H1 (cell line): ENCODE measurements at regions not wholly inside any gene's neighbourhood (a gene's known extent, or its start where the extent isn't known, plus 50 kb on each side); places are given as distances from the start of the nearest gene placed in this dataset.

Source experiments
- CTCF ChIA-PET: fragments of 300-600 bp; sonication (Branson Sonifier 250); formaldehyde crosslinking; loops from one replicate; lab custom pipeline; 2021; ENCODE audit not compliant: partially characterized antibody; lab: Charles Lee
- POLR2A ChIA-PET: fragments of 300-600 bp; sonication (Branson Sonifier 250); formaldehyde crosslinking; loops from one replicate; lab custom pipeline; 2021; ENCODE audit warnings: inconsistent platforms; ENCODE audit not compliant: partially characterized antibody; lab: Charles Lee
- DNase-seq, 2 experiments: peaks; one replicate each; pipeline versions ENCODE4 v3.0.0 to v3.0.0-alpha.2; 2010 to 2022; ENCODE audit warnings: low spot score in 2 of 2, low read depth in 1 of 2, mixed read lengths in 1 of 2
- FAIRE-seq: peaks from 2 replicates; lab custom pipeline; 2011; peaks lifted over from hg19 to GRCh38; lab: Jason Lieb, UNC
- H2AFZ ChIP-seq: 2 replicates; pipeline ENCODE4 v1.8.1; 2012; ENCODE audit warnings: low read length, inconsistent platforms
- H2AK5ac ChIP-seq: 2 replicates; pipeline ENCODE4 v1.6.1; 2013; ENCODE audit warnings: low read depth, low read length
- H2BK120ac ChIP-seq: replicated peaks from 2 replicates; pipeline ENCODE3; 2013; ENCODE audit warnings: low read depth, low read length, inconsistent platforms
- H2BK12ac ChIP-seq: 2 replicates; pipeline ENCODE4 v1.6.1; 2013; ENCODE audit warnings: low read depth, low read length
- H2BK15ac ChIP-seq: 2 replicates; pipeline ENCODE4 v1.6.1; 2013; ENCODE audit warnings: low read length
- H2BK20ac ChIP-seq: 2 replicates; pipeline ENCODE4 v1.6.1; 2013; ENCODE audit warnings: low read length
- H2BK5ac ChIP-seq: 2 replicates; pipeline ENCODE4 v1.6.1; 2013; ENCODE audit warnings: low read depth, low read length
- H3K14ac ChIP-seq: 2 replicates; pipeline ENCODE4 v1.6.1; 2013; ENCODE audit warnings: inconsistent platforms; ENCODE audit not compliant: insufficient read length
- H3K18ac ChIP-seq: 2 replicates; pipeline ENCODE4 v1.6.1; 2013; ENCODE audit warnings: low read length; ENCODE audit errors: extremely low read depth
- H3K23ac ChIP-seq: 2 replicates; pipeline ENCODE4 v1.6.1; 2013; ENCODE audit warnings: inconsistent platforms; ENCODE audit not compliant: insufficient read length
- H3K23me2 ChIP-seq: 2 replicates; pipeline ENCODE4 v1.6.1; 2013; ENCODE audit warnings: low read depth, low read length
- H3K27ac ChIP-seq: 2 replicates; pipeline ENCODE4 v1.6.1; 2011; ENCODE audit warnings: low read depth, low read length, inconsistent platforms
- H3K27me3 ChIP-seq, 4 experiments: replicated peaks in 1 of 4; 1 replicate in 1 of 4; 2 replicates in 3 of 4; pipeline versions ENCODE4 v1.6.1 to v1.8.1; 2011 to 2013; ENCODE audit warnings: low read length in 3 of 4, mild to moderate bottlenecking in 3 of 4, inconsistent platforms in 2 of 4, mixed read lengths in 2 of 4, moderate library complexity in 1 of 4; ENCODE audit not compliant: control insufficient read depth in 3 of 4, insufficient read depth in 3 of 4; ENCODE audit errors: extremely low read depth in 1 of 4
- H3K36me3 ChIP-seq, 4 experiments: 2 replicates each; pipeline versions ENCODE4 v1.6.1 to v1.8.1; 2011 to 2013; ENCODE audit warnings: mild to moderate bottlenecking in 4 of 4, low read length in 3 of 4, moderate library complexity in 2 of 4, control low read depth in 1 of 4, inconsistent platforms in 1 of 4; ENCODE audit not compliant: insufficient read depth in 4 of 4, control insufficient read depth in 2 of 4
- H3K4ac ChIP-seq: replicated peaks from 2 replicates; pipeline ENCODE3; 2013; ENCODE audit warnings: low read length, low read depth, mixed read lengths, inconsistent platforms; ENCODE audit not compliant: insufficient read length
- H3K4me1 ChIP-seq, 4 experiments: replicated peaks in 1 of 4; 1 replicate in 1 of 4; 2 replicates in 3 of 4; pipeline versions ENCODE4 v1.6.1 to v1.8.1; 2011 to 2013; ENCODE audit warnings: low read length in 3 of 4, inconsistent platforms in 2 of 4, mixed read lengths in 1 of 4; ENCODE audit not compliant: insufficient read depth in 4 of 4, control insufficient read depth in 3 of 4
- H3K4me2 ChIP-seq, 2 experiments: 2 replicates each; pipeline versions ENCODE4 v1.6.1 to v1.8.1; 2011 to 2013; ENCODE audit warnings: low read depth in 2 of 2, low read length in 2 of 2, control low read depth in 1 of 2, inconsistent platforms in 1 of 2, mild to moderate bottlenecking in 1 of 2; ENCODE audit not compliant: insufficient read depth in 1 of 2
- H3K4me3 ChIP-seq, 4 experiments: fragments of 200-600, 300-600 bp in 1 of 4; sonication (generic), shearing (Covaris generic), sonication (Bioruptor Twin) in 1 of 4; 2 replicates each; pipeline versions ENCODE4 v1.5.1 to v1.8.1; 2011 to 2016; ENCODE audit warnings: low read length in 4 of 4, low read depth in 3 of 4, control low read depth in 2 of 4, inconsistent platforms in 2 of 4, mild to moderate bottlenecking in 2 of 4, mixed read lengths in 1 of 4, moderate library complexity in 1 of 4; ENCODE audit not compliant: insufficient read depth in 2 of 4; ENCODE audit errors: extremely low read depth in 1 of 4
- H3K56ac ChIP-seq: replicated peaks from 2 replicates; pipeline ENCODE3; 2013; ENCODE audit warnings: low read depth, mild to moderate bottlenecking, mixed read lengths, low read length, inconsistent platforms; ENCODE audit not compliant: insufficient read length
- H3K79me1 ChIP-seq: 2 replicates; pipeline ENCODE4 v1.6.1; 2013; ENCODE audit warnings: low read depth, low read length, control low read depth
- H3K79me2 ChIP-seq, 2 experiments: 2 replicates each; pipeline versions ENCODE4 v1.6.1 to v1.8.1; 2012 to 2013; ENCODE audit warnings: low read length in 2 of 2, mild to moderate bottlenecking in 2 of 2, inconsistent platforms in 1 of 2; ENCODE audit not compliant: insufficient read depth in 2 of 2, control insufficient read depth in 1 of 2
- H3K9ac ChIP-seq, 4 experiments: replicated peaks in 1 of 4; 1 replicate in 1 of 4; 2 replicates in 3 of 4; pipeline versions ENCODE4 v1.6.1 to v1.8.1; 2011 to 2013; ENCODE audit warnings: low read depth in 3 of 4, low read length in 3 of 4, control low read depth in 2 of 4, mild to moderate bottlenecking in 2 of 4, moderate library complexity in 2 of 4, inconsistent platforms in 1 of 4; ENCODE audit errors: extremely low read depth in 1 of 4
- H3K9me3 ChIP-seq, 2 experiments: 2 replicates each; pipeline versions ENCODE4 v1.6.1 to v1.8.1; 2012 to 2013; ENCODE audit warnings: mild to moderate bottlenecking in 2 of 2, moderate library complexity in 2 of 2, control low read depth in 1 of 2, inconsistent platforms in 1 of 2, low read depth in 1 of 2, low read length in 1 of 2, mixed read lengths in 1 of 2; ENCODE audit not compliant: insufficient read depth in 2 of 2
- H4K20me1 ChIP-seq, 2 experiments: replicated peaks in 1 of 2; 2 replicates each; pipeline versions ENCODE3 to v1.8.1; 2011 to 2013; ENCODE audit warnings: inconsistent platforms in 2 of 2, low read length in 2 of 2, mild to moderate bottlenecking in 1 of 2; ENCODE audit not compliant: insufficient read depth in 2 of 2, control insufficient read depth in 1 of 2
- H4K5ac ChIP-seq: 2 replicates; pipeline ENCODE4 v1.6.1; 2013; ENCODE audit warnings: low read length, low read depth, mixed read lengths, inconsistent platforms; ENCODE audit not compliant: insufficient read length
- H4K8ac ChIP-seq: 2 replicates; pipeline ENCODE4 v1.8.0; 2013; ENCODE audit warnings: mild to moderate bottlenecking, moderate library complexity, low read length, inconsistent platforms; ENCODE audit not compliant: insufficient read depth; ENCODE audit errors: extremely low read depth
- H4K91ac ChIP-seq: replicated peaks from 2 replicates; pipeline ENCODE3; 2013; ENCODE audit warnings: low read length, mixed read lengths, inconsistent platforms; ENCODE audit not compliant: insufficient read length
- CBX5 ChIP-seq: fragments of 300-800, 300-1000 bp; sonication (generic); IDR thresholded peaks from 2 replicates; pipeline ENCODE4 v1.7.1; 2016; ENCODE audit warnings: antibody characterized with exemption, low read length, low read depth
- CBX8 ChIP-seq: fragments of 300-800, 300-1000 bp; sonication (generic); IDR thresholded peaks from 2 replicates; pipeline ENCODE4 v1.7.1; 2016; ENCODE audit warnings: low read depth, low read length, borderline replicate concordance
- CTCF ChIP-seq, 3 experiments: IDR thresholded peaks; 1 replicate in 2 of 3; 2 replicates in 1 of 3; pipeline versions ENCODE4 v1.5.1 to v1.6.1; 2011; ENCODE audit warnings: low read length in 3 of 3, mild to moderate bottlenecking in 3 of 3, inconsistent platforms in 2 of 3, low read depth in 1 of 3, moderate library complexity in 1 of 3; ENCODE audit not compliant: insufficient read depth in 1 of 3; ENCODE audit errors: control extremely low read depth in 1 of 3
- EGR1 ChIP-seq: IDR thresholded peaks from 2 replicates; pipeline ENCODE4 v1.6.1; 2011; ENCODE audit warnings: low read depth, low read length, borderline replicate concordance
- RAD21 ChIP-seq, 2 experiments: IDR thresholded peaks in 1 of 2; conservative IDR thresholded peaks in 1 of 2; 2 replicates each; pipeline ENCODE4 v1.6.1; 2011; ENCODE audit warnings: low read depth in 2 of 2, low read length in 2 of 2, improper control_type of control experiment in 1 of 2, inconsistent platforms in 1 of 2, mild to moderate bottlenecking in 1 of 2, moderate library complexity in 1 of 2
- RBBP5 ChIP-seq: IDR thresholded peaks from 2 replicates; pipeline ENCODE4 v1.7.1; 2012; ENCODE audit warnings: low read depth, mild to moderate bottlenecking, inconsistent platforms, low read length, moderate library complexity, borderline replicate concordance
- WGBS, 2 experiments: shearing (Covaris generic) in 1 of 2; methylation state at CpG; one replicate each; pipeline versions ENCODE4 v1.1.6 to v1.1.7; 2013 to 2015; ENCODE audit warnings: low lambda C conversion rate in 2 of 2, mixed read lengths in 2 of 2, inconsistent platforms in 1 of 2, low coverage in 1 of 2, missing lambda C conversion rate in 1 of 2; ENCODE audit not compliant: insufficient replicate concordance in 2 of 2, insufficient coverage in 1 of 2, insufficient read length in 1 of 2; ENCODE audit errors: extremely low coverage in 1 of 2, missing lambda C conversion rate in 1 of 2; 5-methylcytosine and 5-hydroxymethylcytosine counted together

- CTCF ChIA-PET, result no interaction called here
- no peak overlapping the region for H2AFZ ChIP-seq
- H4K20me1 ChIP-seq, result no peaks in the 10 kb centered on the region
- H3K23me2 ChIP-seq, result no peaks in the 10 kb centered on the region
- no peak for DNase-seq
- no peak overlapping the region for H4K5ac ChIP-seq
- H2BK12ac ChIP-seq, result no peak overlapping the region
- H2BK15ac ChIP-seq, result no peak overlapping the region
- H3K4me3 ChIP-seq, result no peak overlapping the region
- peak in 2 of 3 experiments; percentile 56 to 58; a peak in 3 of 4 replicates for TF ChIP-seq CTCF (IDR thresholded peaks at IDR 0.05; ENCODE audit: control extremely low read depth in 1 of 3, insufficient read depth in 1 of 3, low read depth in 1 of 3, low read length in 3 of 3)
- TF ChIP-seq RAD21 (IDR thresholded peaks at IDR 0.05 in 1 of 2, conservative IDR thresholded peaks at IDR 0.05 in 1 of 2; ENCODE audit: low read depth in 2 of 2, low read length in 2 of 2), result peak; percentile 68 to 73
- no peak for TF ChIP-seq CBX8
- no peak for TF ChIP-seq RBBP5
- TF ChIP-seq EGR1, result no peak
- no peak for TF ChIP-seq CBX5
- TF ChIP-seq, all 59 proteins: peak for 2
- Histone ChIP-seq H3K36me3 (peaks cover 0 to 14% (median 8%) of the 10 kb centered on the region in 4 experiments; a peak in 6 of 8 replicates), H4K8ac (no peak overlapping the region), H3K4ac (no peak overlapping the region), H3K79me1 (no peaks in the 10 kb centered on the region), H2BK20ac (no peak overlapping the region), H3K4me1 (no peaks in the 10 kb centered on the region), H3K23ac (no peak overlapping the region), H3K9me3 (no peaks in the 10 kb centered on the region), H3K56ac (no peak overlapping the region), H2BK120ac (no peak overlapping the region), H2AK5ac (no peak overlapping the region), H3K14ac (no peak overlapping the region), H3K18ac (no peak overlapping the region), H2BK5ac (no peak overlapping the region), H3K27ac (no peak overlapping the region), H3K9ac (no peak overlapping the region), H3K27me3 (peaks cover 0 to 1% (median 0%) of the 10 kb centered on the region in 4 experiments; a peak in 1 of 7 replicates), H3K79me2 (no peaks in the 10 kb centered on the region), H4K91ac (no peak overlapping the region), H3K4me2 (no peak overlapping the region)
- FAIRE-seq, result peak; percentile 85
- WGBS, 2 experiments, result 50% methylated on average over 3 of the region's 3 CpGs; no CpG with 5 or more reads in 1 of the 2 experiments
- POLR2A ChIA-PET, result no interaction called here
Measured at GRCh38 chr7:86939197-86939814, 120.1 kb downstream of the ELAPOR2 start.
